Nucleus accumbens (tissue), 56 donors: ENCODE measurements at regions not wholly inside any gene's neighbourhood (a gene's known extent, or its start where the extent isn't known, plus 50 kb on each side); places are given as distances from the start of the nearest gene placed in this dataset.

Experiments
- DNase-seq, 56 donors: peaks; one replicate each; lab custom pipeline; 2025; lab: John Stamatoyannopoulos, UW

DNA sequence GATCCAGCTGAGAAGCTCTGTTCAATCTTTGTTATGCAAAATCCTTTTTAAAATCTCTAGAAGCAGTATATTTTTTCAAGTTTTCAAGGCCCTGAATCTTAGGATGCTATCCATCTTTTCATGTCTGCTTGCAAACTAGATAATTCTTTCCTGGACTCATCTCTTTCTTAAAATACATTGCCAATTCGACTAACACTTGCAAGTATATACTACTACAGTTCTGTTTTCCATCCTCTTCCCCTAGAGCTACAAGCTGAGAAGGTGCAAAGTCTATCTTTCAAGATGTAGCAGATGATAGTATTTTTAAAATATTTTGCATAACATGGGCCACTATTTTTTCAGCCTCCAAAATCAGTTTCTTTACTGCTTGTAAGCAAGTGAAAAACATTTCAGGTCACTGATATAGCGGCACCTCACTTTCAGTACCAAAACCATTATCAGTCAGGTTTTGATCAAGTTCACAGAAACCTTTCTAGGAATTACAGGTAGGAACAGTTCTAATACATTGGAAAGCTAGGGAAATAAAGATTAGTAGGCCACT, 196.4 kb upstream of the CDH20 start:
- no peak for DNase-seq

GRCh38 chr18:61141691-61142090, 191.5 kb upstream of the CDH20 start:
- DNase-seq: no peak

DNA sequence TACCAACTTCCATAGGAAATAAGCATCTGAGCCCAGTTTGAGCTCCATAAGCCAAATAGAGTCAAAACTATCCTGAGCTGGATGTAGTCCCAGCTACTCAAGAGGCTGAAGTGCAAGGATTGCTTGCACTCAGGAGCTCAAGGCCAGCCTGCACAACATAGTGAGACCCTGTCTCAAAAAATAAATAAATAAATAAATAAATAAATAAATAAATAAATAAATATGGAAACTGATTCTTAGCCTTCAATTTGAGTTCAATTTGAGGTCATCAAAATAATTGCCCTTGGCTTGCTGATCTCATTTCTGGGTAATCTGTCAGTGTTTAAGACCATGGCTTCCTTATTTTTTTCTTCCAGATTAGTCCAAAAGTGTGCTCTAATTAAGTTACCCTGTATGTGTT, 184.9 kb upstream of the CDH20 start:
- no peak for DNase-seq

- DNase-seq: no peak
Measured at GRCh38 chr18:61149786-61150185, 183.4 kb upstream of the CDH20 start.

DNA sequence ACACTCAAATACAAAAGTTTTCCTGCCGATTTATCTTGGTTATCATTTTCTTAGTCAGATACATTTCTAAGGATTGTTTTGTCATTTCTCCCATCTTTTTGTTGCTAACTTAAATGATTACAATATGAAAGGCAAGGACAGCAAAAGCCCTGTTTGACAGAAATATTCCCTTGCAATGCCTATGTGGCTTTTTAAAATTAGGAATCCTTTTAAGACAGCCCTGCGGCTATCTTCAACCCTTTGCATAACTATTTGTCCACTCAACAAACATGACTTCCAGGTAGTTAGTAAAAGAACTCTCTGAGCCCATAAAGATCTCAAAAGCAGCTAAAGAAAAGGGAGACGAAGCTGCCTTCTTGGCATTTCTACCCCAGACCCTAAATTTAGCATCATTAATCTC, 179.7 kb upstream of the CDH20 start:
- no peak for DNase-seq

DNA sequence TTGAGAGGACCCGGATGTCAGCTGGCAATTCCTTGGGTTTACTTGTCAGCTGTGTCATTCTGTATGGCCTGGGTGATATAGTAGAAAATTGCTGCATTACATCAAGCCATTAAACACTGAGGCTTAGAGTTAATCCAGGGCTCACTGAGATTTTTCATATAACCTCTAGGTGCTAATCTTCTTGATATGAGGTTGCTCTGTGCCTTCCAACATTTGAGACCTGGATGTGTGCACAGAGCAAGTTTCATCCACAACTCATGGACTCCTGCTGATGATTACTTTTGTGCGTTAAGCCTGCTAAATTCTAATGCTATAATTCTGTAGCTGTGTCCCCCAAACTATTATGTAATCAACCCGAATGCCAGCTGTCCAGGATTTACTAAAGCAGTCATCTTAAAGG, 178.4 kb upstream of the CDH20 start:
- no peak for DNase-seq

DNA sequence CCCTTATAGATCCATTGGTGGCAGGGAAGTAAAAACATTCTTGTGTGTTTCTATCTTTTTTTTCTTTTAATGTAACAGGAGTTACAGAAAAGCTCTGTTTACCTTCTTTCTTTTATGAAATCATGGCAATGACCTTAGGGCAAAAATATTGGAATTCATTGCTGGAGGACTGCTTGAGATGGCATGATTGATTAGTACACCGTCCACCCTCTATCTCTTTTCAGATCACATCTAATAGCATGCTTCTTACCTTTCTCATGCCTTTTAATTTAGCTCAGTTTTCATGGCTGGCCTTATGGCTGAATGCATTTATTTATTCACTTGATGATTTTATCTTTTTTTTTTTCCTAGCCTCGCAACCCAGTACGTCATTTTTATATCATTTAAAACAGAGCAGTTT, 177.6 kb upstream of the CDH20 start:
- no peak for DNase-seq

GRCh38 chr18:61157451-61157850, 175.8 kb upstream of the CDH20 start:
- DNase-seq: peak in 8 of 56 donors; percentile 2 to 25 (median 14)

GRCh38 chr18:61159246-61159645, 174.0 kb upstream of the CDH20 start:
- peak in 3 of 56 donors; percentile 1 to 17 (median 5) for DNase-seq

- DNase-seq: no peak
Measured at GRCh38 chr18:61164321-61164720, 168.9 kb upstream of the CDH20 start.

DNA sequence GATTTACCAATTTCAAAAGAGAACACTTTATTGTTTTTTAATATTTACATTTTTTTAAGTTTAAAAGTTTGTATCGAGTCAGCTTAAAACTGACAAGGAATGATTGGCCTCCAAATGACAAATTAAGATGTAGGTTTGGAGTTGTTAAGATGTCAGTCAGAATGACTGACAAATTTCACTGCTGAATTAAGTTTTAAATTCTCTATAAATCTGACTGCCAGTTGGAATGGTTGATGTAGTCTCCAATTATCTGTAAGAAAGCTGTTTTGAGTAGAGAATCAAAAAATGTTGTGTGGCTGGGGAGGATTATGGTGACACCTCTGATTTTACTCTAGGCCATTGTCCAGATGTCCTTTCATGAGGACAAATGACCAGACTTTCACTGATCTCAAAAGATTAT, 165.3 kb upstream of the CDH20 start:
- DNase-seq: no peak

DNA sequence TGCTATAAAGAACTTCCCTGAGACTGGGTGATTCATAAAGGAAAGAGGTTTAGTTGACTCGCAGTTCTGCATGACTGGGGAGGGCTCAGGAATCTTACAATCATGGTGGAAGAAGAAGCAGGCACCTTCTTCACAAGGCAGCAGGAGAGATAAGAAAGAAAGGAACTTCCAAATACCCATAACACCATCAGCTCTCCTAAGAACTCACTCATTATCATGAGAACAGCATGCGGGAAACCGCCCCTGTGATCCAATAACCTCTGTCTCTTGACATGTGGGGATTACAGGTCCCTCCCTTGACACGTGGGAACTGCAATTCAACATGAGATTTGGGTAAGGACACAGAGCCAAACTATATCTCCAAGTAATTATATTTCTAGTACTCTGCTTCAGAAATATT, 163.8 kb upstream of the CDH20 start:
- DNase-seq: no peak

DNA sequence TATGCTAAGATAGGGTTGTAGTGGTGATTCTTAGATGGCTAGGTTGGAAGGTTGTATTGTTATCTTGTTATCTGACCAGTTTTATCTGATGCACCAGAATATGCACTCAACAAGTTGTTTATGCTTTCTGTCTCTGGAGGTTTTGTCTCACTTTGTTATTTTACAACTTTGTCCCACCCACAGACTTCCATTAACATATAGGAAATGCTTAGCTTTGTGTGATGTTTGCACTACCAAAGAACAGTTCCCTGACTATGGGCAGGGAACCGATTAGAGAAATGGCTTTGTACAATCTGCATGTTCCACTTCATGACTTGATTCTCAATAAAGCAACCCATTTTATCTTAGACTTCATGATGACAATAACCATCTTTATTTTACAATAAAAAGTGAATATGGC, 160.6 kb upstream of the CDH20 start:
- no peak for DNase-seq

GRCh38 chr18:61173554-61173953, 159.7 kb upstream of the CDH20 start:
- DNase-seq: no peak

GRCh38 chr18:61183798-61184197, 149.4 kb upstream of the CDH20 start:
- DNase-seq: no peak

GRCh38 chr18:61187971-61188370, 145.3 kb upstream of the CDH20 start:
- DNase-seq: no peak

DNA sequence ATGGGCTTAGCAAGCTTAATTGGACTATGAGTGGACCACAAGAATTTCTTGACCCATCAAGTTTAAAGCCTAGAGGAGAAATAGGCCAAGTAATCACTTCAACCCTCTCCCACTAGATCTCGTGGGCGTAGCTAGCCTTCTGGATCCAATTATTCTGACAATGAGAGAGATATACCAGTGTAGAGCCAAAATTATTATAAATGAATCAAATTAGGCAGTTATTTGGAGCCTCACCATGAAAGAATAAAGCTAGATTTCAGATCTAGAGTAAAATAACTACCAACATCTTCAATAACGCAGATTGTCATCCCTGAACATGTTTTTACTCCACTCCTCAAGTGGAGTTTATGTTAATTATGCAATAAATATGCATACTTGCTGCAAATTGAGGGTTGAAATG, 143.9 kb upstream of the CDH20 start:
- DNase-seq: no peak

DNA sequence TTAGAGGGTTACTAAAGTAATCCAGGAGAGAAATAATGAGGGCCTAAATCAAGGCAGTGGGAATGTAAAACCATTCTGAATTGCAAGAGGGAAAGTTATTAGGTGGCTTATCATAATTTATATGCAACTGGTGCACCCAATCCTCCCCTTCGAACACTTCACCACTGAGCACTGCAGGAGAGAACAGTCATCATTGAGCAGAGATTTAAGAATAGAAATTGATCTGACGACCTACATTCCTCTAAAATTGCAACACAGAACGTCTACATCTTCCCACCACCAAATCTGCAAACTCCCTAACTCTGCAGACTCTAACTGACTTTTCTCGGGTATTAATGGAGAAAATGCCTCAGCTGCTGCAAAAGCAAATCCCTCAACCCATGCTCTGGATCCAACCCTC, 138.5 kb upstream of the CDH20 start:
- peak in 3 of 56 donors; percentile 1 to 8 (median 5) for DNase-seq

DNA sequence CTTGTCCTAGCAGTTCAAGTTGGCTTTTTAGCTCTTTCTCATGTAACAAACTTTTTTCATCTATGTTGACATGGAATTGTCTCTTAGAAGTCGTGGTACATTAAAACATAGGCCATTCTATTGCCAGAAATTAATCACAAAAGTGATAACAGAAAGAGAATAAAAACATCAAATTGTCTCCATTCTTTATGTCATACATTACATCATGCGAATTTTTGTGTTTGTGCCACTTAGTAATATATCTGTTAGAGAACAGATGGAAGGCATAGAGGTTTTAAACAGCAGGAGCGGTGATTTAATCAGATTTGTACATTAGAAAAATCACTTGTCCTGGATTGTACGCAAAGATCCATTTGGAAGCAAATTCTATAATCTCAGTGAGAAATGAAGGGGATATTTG, 136.5 kb upstream of the CDH20 start:
- DNase-seq: no peak

GRCh38 chr18:61198486-61198885, 134.7 kb upstream of the CDH20 start:
- no peak for DNase-seq

DNA sequence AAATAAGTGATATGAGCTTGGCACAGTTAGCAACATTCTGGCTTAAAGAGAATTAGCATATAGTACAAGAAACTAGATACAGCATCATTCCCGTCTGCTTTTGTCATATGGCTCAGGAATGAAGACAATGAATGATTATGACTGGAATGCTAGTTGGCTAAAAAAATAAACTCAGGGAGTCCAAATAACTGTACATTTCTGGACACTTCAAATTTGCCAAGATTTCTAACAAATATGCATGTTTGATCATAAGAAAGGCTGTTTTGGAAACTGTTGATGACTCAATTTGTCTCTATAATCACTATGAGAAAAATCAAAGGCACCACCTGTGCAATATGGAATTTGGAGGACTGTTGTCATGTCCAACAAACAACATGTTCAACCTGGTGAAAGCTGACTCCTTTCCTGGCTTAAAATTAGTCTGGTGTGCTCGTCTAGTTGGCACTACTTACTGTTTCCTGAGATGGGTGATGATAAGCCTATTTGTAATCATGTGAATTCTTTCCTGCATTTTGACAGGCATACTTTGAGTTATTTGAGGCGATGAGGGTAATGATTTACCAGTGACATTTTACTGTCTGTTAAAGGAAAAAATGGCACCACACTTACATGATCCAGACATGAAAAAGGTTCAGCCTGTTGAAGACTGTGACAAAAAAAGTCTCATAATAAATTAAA, 133.9 kb upstream of the CDH20 start:
- DNase-seq: no peak

DNA sequence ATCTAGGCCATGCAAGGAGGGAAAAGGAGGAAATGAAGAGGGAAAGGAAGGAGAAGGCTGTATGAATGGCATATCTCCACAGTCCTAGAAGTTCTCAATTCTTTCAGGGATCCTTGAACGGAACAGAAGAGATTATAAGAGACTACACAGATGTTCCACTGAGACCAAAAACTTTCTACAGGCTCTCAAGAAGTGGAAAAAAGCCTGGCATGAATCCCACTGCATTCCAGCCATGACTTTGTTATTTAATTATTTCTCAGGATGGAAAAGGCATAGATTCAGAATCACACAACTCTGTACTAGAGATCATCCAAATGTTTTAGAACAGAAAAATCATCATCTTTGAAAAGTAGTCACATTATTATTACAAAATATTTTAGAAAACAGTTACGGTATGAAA, 131.7 kb upstream of the CDH20 start:
- no peak for DNase-seq

GRCh38 chr18:61203151-61203550, 130.1 kb upstream of the CDH20 start:
- no peak for DNase-seq
